ENCODE measurements at regions not wholly inside any gene's neighbourhood (a gene's known extent, or its start where the extent isn't known, plus 50 kb on each side); places are given as distances from the start of the nearest gene placed in this dataset.

DNA sequence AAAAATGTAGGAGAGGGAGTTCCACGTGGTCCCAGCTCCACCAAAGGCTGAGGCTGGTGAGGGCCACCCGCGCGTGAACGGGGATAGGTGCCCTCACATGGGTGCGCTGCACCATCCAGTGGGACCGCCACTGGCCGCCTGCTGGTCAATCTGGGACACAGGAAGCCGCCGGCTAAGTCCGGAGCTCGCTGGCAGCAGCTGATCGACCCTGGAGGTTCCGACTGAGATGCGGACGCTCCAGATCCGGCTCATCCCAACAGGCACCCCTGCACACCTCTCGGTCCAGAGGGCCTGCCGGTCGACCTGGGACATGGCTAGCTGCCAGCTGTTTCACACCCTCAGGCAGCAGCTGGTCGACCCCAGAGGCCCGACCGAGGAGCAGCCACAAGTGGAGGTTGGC lies 116.5 kb upstream of the ANKRD30BL start (continued):
- TF ChIP-seq, protein P1, sequence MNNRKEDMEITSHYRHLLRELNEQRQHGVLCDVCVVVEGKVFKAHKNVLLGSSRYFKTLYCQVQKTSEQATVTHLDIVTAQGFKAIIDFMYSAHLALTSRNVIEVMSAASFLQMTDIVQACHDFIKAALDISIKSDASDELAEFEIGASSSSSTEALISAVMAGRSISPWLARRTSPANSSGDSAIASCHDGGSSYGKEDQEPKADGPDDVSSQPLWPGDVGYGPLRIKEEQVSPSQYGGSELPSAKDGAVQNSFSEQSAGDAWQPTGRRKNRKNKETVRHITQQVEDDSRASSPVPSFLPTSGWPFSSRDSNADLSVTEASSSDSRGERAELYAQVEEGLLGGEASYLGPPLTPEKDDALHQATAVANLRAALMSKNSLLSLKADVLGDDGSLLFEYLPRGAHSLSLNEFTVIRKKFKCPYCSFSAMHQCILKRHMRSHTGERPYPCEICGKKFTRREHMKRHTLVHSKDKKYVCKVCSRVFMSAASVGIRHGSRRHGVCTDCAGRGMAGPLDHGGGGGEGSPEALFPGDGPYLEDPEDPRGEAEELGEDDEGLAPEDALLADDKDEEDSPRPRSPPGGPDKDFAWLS (CRISPR knock-in tag; IDR thresholded peaks at IDR 0.05; ENCODE audit: borderline replicate concordance), result no peak
- TF ChIP-seq SETDB1 (CRISPR knock-in tag; IDR thresholded peaks at IDR 0.05; ENCODE audit: borderline replicate concordance), result no peak

DNA sequence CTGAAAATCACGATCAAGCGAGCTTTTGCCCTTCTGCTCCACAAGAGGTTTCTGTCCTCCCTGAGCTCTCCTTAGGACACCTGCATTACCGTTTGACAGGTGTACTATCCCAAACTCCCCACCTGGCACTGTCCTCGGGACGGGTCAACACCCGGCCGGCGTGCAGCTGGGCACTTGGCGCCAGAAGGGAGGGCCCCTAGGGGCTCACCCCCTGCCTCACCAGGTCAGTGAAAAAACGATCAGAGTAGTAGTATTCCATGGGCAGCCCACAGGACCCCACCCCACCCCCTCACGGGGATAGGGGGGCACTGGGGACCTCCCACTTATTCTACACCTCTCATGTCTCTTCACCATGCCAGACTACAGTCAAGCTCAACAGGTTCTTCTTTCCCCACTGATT lies 117.6 kb upstream of the ANKRD30BL start:
- no peak overlapping the region for H3K4me3 ChIP-seq (replicated peaks in 1 of 3; ENCODE audit: insufficient read depth in 1 of 3, low read depth in 2 of 3, low read length in 3 of 3)
- ATAC-seq (no peak), DNase-seq (ENCODE audit: low spot score) (no peak), FAIRE-seq (no peak)
- H3K27ac ChIP-seq (ENCODE audit: extremely low read length, insufficient read depth, low read length), result no peak overlapping the region
- H2AFZ ChIP-seq (ENCODE audit: low read length), result no peak overlapping the region
- no peak overlapping the region for H3K4me2 ChIP-seq (ENCODE audit: low read depth, low read length)
- H3K36me3 ChIP-seq (replicated peaks in 1 of 2; ENCODE audit: control insufficient read depth in 1 of 2, insufficient read depth in 2 of 2, low read length in 2 of 2), result no peaks in the 10 kb centered on the region
- intact Hi-C loops (cut with micrococcal nuclease; ENCODE audit: unreplicated experiment), result no loop called here
- POLR2A ChIA-PET, result no interaction called here
- no peaks in the 10 kb centered on the region for H4K20me1 ChIP-seq (ENCODE audit: insufficient read depth, low read length)
- H3K9ac ChIP-seq (ENCODE audit: insufficient read depth, low read depth, low read length), result no peak overlapping the region
- 53% methylated on average over 10 of the region's 11 CpGs for WGBS (ENCODE audit: low lambda C conversion rate)
- no peaks in the 10 kb centered on the region for H3K79me2 ChIP-seq (ENCODE audit: insufficient read depth, low read length)
- CTCF ChIA-PET (ENCODE audit: low intra/inter-chr PET ratio, low total read pairs), result no interaction called here
- in situ Hi-C loops (cut with HindIII; ENCODE audit: extremely low pct_ligation_motif_present, low pct_unique_long_range_greater_than_20kb), result no loop called here
- H3K9me3 ChIP-seq (ENCODE audit: low read length), result peaks cover 26% of the 10 kb centered on the region
- H3K4me1 ChIP-seq (ENCODE audit: insufficient read depth, low read length), result no peaks in the 10 kb centered on the region
- BruUV-seq (replicated peaks), result no TSS peak
- no peaks in the 10 kb centered on the region for H3K27me3 ChIP-seq (ENCODE audit: control insufficient read depth in 1 of 2, insufficient read depth in 2 of 2, low read length in 2 of 2)
- TF ChIP-seq ZNF562 (CRISPR knock-in tag; IDR thresholded peaks at IDR 0.05; ENCODE audit: borderline replicate concordance) (no peak), RCOR2 (CRISPR knock-in tag; IDR thresholded peaks at IDR 0.05) (no peak), PAWR (CRISPR knock-in tag; IDR thresholded peaks at IDR 0.05; ENCODE audit: borderline replicate concordance) (no peak), ONECUT2 (CRISPR knock-in tag; IDR thresholded peaks at IDR 0.05) (no peak), TOE1 (CRISPR knock-in tag; IDR thresholded peaks at IDR 0.05) (no peak), ZSCAN22 (CRISPR knock-in tag; IDR thresholded peaks at IDR 0.05) (no peak), RFX3 (CRISPR knock-in tag; IDR thresholded peaks at IDR 0.05) (no peak), PHB2 (IDR thresholded peaks at IDR 0.05; ENCODE audit: partially characterized antibody) (no peak), MBNL3 (CRISPR knock-in tag; conservative IDR thresholded peaks at IDR 0.05) (no peak)
- TF ChIP-seq, protein P2, sequence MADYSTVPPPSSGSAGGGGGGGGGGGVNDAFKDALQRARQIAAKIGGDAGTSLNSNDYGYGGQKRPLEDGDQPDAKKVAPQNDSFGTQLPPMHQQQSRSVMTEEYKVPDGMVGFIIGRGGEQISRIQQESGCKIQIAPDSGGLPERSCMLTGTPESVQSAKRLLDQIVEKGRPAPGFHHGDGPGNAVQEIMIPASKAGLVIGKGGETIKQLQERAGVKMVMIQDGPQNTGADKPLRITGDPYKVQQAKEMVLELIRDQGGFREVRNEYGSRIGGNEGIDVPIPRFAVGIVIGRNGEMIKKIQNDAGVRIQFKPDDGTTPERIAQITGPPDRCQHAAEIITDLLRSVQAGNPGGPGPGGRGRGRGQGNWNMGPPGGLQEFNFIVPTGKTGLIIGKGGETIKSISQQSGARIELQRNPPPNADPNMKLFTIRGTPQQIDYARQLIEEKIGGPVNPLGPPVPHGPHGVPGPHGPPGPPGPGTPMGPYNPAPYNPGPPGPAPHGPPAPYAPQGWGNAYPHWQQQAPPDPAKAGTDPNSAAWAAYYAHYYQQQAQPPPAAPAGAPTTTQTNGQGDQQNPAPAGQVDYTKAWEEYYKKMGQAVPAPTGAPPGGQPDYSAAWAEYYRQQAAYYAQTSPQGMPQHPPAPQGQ (CRISPR knock-in tag; IDR thresholded peaks at IDR 0.05; ENCODE audit: borderline replicate concordance), result no peak
- TF ChIP-seq, protein P3, sequence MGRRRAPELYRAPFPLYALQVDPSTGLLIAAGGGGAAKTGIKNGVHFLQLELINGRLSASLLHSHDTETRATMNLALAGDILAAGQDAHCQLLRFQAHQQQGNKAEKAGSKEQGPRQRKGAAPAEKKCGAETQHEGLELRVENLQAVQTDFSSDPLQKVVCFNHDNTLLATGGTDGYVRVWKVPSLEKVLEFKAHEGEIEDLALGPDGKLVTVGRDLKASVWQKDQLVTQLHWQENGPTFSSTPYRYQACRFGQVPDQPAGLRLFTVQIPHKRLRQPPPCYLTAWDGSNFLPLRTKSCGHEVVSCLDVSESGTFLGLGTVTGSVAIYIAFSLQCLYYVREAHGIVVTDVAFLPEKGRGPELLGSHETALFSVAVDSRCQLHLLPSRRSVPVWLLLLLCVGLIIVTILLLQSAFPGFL (CRISPR knock-in tag; IDR thresholded peaks at IDR 0.05), result no peak
- TF ChIP-seq, protein P4, sequence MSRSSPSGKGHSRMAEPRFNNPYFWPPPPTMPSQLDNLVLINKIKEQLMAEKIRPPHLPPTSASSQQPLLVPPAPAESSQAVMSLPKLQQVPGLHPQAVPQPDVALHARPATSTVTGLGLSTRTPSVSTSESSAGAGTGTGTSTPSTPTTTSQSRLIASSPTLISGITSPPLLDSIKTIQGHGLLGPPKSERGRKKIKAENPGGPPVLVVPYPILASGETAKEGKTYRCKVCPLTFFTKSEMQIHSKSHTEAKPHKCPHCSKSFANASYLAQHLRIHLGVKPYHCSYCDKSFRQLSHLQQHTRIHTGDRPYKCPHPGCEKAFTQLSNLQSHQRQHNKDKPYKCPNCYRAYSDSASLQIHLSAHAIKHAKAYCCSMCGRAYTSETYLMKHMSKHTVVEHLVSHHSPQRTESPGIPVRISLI (CRISPR knock-in tag; IDR thresholded peaks at IDR 0.05; ENCODE audit: borderline replicate concordance), result no peak
- TF ChIP-seq, protein P5, sequence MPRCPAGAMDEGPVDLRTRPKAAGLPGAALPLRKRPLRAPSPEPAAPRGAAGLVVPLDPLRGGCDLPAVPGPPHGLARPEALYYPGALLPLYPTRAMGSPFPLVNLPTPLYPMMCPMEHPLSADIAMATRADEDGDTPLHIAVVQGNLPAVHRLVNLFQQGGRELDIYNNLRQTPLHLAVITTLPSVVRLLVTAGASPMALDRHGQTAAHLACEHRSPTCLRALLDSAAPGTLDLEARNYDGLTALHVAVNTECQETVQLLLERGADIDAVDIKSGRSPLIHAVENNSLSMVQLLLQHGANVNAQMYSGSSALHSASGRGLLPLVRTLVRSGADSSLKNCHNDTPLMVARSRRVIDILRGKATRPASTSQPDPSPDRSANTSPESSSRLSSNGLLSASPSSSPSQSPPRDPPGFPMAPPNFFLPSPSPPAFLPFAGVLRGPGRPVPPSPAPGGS (CRISPR knock-in tag; IDR thresholded peaks at IDR 0.05), result no peak
